ENCODE measurements at regions not wholly inside any gene's neighbourhood (a gene's known extent, or its start where the extent isn't known, plus 50 kb on each side); places are given as distances from the start of the nearest gene placed in this dataset.
"Not testable (repeated sequence)": the region's sequence is repeated elsewhere in the genome, so short reads cannot be mapped to it uniquely, and the experiment has no call there.

GRCh38 chr18:14395533-14395932 lies 147.9 kb downstream of the POTEC start:
- not testable (repeated sequence) for TF ChIP-seq POLR2AphosphoS5 (IDR thresholded peaks at IDR 0.05; ENCODE audit: low read length); ATF2 (IDR thresholded peaks at IDR 0.05; ENCODE audit: low read length); IRF3 (IDR thresholded peaks at IDR 0.05); SPI1 (IDR thresholded peaks at IDR 0.05; ENCODE audit: borderline replicate concordance, insufficient read depth, low read depth, low read length); MLLT1 (IDR thresholded peaks at IDR 0.05); ASH2L (IDR thresholded peaks at IDR 0.05; ENCODE audit: borderline replicate concordance, low read depth); POLR2A (IDR thresholded peaks at IDR 0.05; ENCODE audit: low read depth, low read length); GABPA (IDR thresholded peaks at IDR 0.05; ENCODE audit: low read depth); KDM1A (IDR thresholded peaks at IDR 0.05; ENCODE audit: borderline replicate concordance)
